Right lobe of liver (tissue), 4 donors: ENCODE measurements at regions not wholly inside any gene's neighbourhood (a gene's known extent, or its start where the extent isn't known, plus 50 kb on each side); places are given as distances from the start of the nearest gene placed in this dataset.

Source experiments
- CTCF ChIP-seq, 4 donors: fragments of 200-600 bp in 3 of 4; fragments of 450-650 bp in 1 of 4; IDR thresholded peaks; one replicate each; pipeline versions ENCODE4 v1.5.1 to v1.8.0; 2016 to 2022; ENCODE audit warnings: antibody characterized with exemption in 4 of 4, mild to moderate bottlenecking in 2 of 4
- POLR2A ChIP-seq: fragments of 450-650 bp; IDR thresholded peaks from one replicate; pipeline ENCODE4 v1.6.1; 2017; ENCODE audit warnings: antibody characterized with exemption, mild to moderate bottlenecking
- donor health status: DM: no; HTN: no; CAD: no.
- donor health status: DM: no; HTN: no; CAD: no.
- donor health status: DM: no; HTN: yes; CAD: no.

GRCh38 chr5:52531105-52531504 lies 256.6 kb upstream of the ITGA1 start:
- TF ChIP-seq CTCF (IDR thresholded peaks at IDR 0.05) (no peak), POLR2A (no peak)
